ENCODE measurements at regions not wholly inside any gene's neighbourhood (a gene's known extent, or its start where the extent isn't known, plus 50 kb on each side); places are given as distances from the start of the nearest gene placed in this dataset.
A peak's percentile ranks its signal among the peaks of the same experiment; 100 is the strongest.

GRCh38 chr21:18908641-18909040 is 505.1 kb upstream of the TMPRSS15 start:
- Histone ChIP-seq H3K27ac (no peak overlapping the region), H3K4me3 (no peak overlapping the region), H3K9me3 (peaks cover 0 to 19% (median 3%) of the 10 kb centered on the region in 12 donors), H3K36me3 (no peaks in the 10 kb centered on the region), H3K27me3 (no peaks in the 10 kb centered on the region), H3K4me1 (peaks cover 0 to 5% (median 0%) of the 10 kb centered on the region in 12 donors)
- TF ChIP-seq POLR2A (IDR thresholded peaks at IDR 0.05) (no peak), CTCF (IDR thresholded peaks at IDR 0.05) (no peak)
- DNase-seq (no peak), ATAC-seq (peak in 2 of 4 donors; percentile 62 to 71)
- WGBS, 4 donors: 65 to 79% (median 71%) methylated on average over 4 of the region's 4 CpGs
- intact Hi-C loops (cut with DNase I): no loop called here

- intact Hi-C loops (cut with DNase I): no loop called here
These were observed 510.3 kb upstream of the TMPRSS15 start for GRCh38 chr21:18913914-18914313.

GRCh38 chr21:18914570-18914969 is 511.0 kb upstream of the TMPRSS15 start:
- Histone ChIP-seq H3K4me3 (no peak overlapping the region), H3K27ac (no peak overlapping the region), H3K36me3 (no peaks in the 10 kb centered on the region), H3K27me3 (no peaks in the 10 kb centered on the region), H3K4me1 (no peaks in the 10 kb centered on the region), H3K9me3 (peaks cover 0 to 18% (median 3%) of the 10 kb centered on the region in 12 donors)
- DNase-seq (no peak), ATAC-seq (no peak)
- intact Hi-C loops (cut with DNase I): no loop called here
- TF ChIP-seq POLR2A (IDR thresholded peaks at IDR 0.05) (no peak), CTCF (IDR thresholded peaks at IDR 0.05) (no peak)
- WGBS, 4 donors: 90 to 95% (median 93%) methylated on average over 2 of the region's 2 CpGs

More at GRCh38 chr21:18913914-18914313, 510.3 kb upstream of the TMPRSS15 start:
- Histone ChIP-seq H3K9me3 (peaks cover 0 to 18% (median 3%) of the 10 kb centered on the region in 12 donors), H3K27ac (no peak overlapping the region), H3K4me1 (no peaks in the 10 kb centered on the region), H3K36me3 (no peaks in the 10 kb centered on the region), H3K27me3 (no peaks in the 10 kb centered on the region), H3K4me3 (no peak overlapping the region)
- DNase-seq: no peak
- WGBS, 4 donors: 73 to 85% (median 79%) methylated on average over 4 of the region's 4 CpGs
- peak in 1 of 4 donors; percentile 48 for ATAC-seq
- TF ChIP-seq CTCF (IDR thresholded peaks at IDR 0.05) (no peak), POLR2A (IDR thresholded peaks at IDR 0.05) (no peak)

- no peak for ATAC-seq
- 51 to 61% (median 56%) methylated on average over 6 of the region's 6 CpGs for WGBS, 4 donors
- intact Hi-C loops (cut with DNase I): no loop called here
These were observed 514.0 kb upstream of the TMPRSS15 start for GRCh38 chr21:18917622-18918021.

More at GRCh38 chr21:18917622-18918021, 514.0 kb upstream of the TMPRSS15 start:
- DNase-seq: no peak
- Histone ChIP-seq H3K36me3 (no peaks in the 10 kb centered on the region), H3K9me3 (peaks cover 0 to 5% (median 0%) of the 10 kb centered on the region in 12 donors), H3K27me3 (no peaks in the 10 kb centered on the region), H3K4me1 (no peaks in the 10 kb centered on the region), H3K4me3 (no peak overlapping the region), H3K27ac (no peak overlapping the region)
- TF ChIP-seq CTCF (IDR thresholded peaks at IDR 0.05) (no peak), POLR2A (IDR thresholded peaks at IDR 0.05) (no peak)

All from heart left ventricle (tissue), 16 donors.